HG02642 (cell line): ENCODE measurements at regions not wholly inside any gene's neighbourhood (a gene's known extent, or its start where the extent isn't known, plus 50 kb on each side); places are given as distances from the start of the nearest gene placed in this dataset.

ENCODE experiments used
- ATAC-seq: cut with Tn5 transposase; IDR thresholded peaks from one replicate; pipeline ENCODE4 v1.9.1; 2021; ENCODE audit warnings: mild to moderate bottlenecking; ENCODE audit not compliant: unreplicated experiment, poor library complexity

DNA sequence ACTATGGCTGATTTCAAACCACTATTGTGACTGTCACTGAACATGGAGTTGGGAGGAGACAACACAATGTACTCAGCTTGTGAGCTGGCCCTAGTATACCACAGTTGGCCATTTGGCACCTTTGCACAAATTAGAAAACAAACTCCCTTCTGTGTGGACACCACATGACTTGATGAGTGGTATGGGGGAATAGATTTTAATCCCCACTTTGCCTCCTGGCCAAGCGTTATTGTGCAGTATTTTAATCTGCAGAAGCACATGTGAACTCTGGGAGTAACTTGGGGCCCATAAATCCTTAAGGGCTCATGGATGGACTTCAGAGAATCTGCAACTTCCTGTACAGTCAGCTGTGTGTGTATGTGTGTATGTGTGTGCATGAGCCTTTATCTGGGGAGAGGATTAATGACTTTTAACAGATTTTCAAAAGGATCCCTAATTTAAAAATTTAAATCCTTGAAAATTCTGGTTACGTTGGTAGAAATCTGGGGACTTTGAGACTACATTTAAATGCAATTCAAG, 105.0 kb upstream of the PAQR3 start:
- ATAC-seq = no peak

DNA sequence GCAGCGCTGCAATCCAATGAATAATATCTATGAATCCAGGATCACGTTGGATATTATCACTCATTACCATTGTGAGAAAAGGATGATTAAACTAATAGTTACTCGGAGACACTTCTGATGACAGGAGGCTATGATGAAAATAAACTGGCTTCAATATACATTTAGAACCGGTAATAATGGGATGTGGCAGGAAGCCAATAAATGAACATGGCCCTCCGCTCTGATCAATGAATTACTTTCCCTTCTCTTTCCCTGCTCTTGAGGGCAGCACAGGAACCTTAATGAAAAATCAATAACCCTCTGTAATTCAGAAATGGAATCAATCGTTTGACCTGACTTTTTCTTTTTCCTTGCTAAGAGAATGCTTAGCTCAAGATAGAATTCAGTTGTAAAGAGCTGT, 103.9 kb upstream of the PAQR3 start:
- ATAC-seq = no peak

DNA sequence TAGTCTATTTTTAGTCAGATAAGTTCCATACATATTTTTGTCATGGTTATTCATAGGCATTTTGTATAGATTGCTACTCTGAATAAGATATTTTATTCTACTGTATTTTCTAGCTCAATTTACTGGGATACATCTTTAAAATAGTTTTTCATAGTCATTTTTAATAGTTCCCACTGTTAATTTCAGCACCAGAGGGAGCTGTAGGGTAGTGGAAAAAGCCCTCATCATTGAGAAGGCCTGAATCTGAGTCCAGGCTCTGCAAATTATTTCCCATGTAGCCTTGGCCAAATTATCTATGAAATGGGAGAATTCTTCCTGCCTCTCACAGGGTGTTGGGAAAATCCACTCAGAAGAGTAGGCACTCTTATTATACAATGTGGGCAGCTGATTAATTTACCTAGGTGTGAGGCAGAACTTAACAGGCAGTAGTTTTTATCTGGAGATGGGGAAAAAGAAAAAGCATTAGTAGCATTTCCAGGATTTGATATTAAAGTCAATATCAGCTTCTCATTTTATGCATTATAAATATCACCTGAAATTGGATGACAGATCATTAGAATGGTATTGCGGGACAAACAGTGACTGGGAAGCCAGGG, 102.9 kb upstream of the PAQR3 start:
- no peak for ATAC-seq

DNA sequence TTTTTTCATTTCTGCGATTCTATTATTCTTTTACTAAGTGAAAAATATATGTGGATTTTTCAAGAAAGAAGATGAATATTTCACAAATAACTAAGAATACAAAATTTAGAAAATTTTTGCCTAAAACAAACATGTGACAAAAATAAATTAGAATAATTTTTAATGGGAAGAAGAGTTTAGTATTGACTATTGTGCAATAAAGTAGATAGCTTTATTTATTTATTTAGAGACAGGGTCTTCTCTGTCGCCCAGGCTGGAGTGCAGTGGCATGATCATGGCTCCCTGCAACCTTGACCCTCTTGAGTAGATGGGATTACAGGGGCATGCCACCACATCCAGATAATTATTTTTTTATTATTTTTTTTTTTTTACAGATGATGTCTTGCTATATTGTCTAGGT, 95.3 kb upstream of the PAQR3 start:
- ATAC-seq = no peak

DNA sequence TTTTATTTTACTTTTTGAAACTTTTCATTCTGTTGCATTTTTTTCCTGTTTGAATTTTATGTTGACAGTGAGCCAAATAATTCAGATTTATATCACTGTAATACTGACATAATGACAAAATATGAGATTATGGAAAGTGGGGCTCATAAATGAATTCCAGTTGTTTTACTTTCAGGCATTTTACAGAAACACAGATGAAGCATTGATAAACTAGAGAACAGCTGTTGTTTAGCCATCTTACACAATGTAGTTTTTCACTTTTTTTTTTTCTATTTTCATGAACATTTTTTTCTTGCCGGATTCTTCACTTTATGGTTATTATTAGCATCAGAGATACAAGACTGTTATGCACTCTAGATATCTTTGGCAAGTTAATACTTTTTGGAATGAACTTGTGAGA, 91.7 kb upstream of the PAQR3 start:
- no peak for ATAC-seq

DNA sequence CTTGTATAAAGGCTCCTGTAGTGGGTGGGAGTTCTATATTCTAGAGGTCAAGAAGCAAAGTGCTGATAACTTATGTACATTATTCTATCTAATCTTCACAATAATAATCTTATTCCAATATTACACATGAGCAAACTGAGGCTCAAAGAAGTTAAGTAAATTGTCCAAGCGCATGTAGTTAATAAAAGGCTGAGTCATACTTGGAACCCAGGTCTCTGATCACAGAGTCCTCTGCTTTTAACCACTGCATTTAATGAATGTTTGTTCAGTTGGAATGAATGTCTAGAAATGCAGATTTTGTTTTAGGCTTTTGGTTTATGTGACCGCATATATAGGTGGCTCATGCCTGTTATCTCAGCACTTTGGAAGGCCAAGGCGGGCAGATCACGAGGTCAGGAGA, 88.4 kb upstream of the PAQR3 start:
- no peak for ATAC-seq

DNA sequence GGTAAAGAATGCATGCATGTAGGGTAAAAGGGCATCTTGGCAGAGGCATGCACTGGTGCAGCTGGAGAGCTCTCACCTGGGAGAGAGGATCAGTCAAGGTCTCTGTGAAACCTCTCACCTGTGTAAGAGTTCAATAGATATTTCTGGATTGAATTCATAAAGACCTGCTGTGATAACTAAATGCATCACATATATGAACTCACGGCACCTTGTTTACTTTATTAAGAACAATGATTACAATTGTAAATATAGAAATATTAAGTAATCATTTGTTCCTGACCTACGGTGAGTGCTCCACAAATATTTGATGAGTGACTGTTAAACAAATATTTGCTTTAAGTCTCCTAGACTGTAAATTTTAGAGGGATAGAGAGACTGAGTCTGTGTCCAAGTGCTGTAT, 85.9 kb upstream of the PAQR3 start:
- ATAC-seq = no peak

DNA sequence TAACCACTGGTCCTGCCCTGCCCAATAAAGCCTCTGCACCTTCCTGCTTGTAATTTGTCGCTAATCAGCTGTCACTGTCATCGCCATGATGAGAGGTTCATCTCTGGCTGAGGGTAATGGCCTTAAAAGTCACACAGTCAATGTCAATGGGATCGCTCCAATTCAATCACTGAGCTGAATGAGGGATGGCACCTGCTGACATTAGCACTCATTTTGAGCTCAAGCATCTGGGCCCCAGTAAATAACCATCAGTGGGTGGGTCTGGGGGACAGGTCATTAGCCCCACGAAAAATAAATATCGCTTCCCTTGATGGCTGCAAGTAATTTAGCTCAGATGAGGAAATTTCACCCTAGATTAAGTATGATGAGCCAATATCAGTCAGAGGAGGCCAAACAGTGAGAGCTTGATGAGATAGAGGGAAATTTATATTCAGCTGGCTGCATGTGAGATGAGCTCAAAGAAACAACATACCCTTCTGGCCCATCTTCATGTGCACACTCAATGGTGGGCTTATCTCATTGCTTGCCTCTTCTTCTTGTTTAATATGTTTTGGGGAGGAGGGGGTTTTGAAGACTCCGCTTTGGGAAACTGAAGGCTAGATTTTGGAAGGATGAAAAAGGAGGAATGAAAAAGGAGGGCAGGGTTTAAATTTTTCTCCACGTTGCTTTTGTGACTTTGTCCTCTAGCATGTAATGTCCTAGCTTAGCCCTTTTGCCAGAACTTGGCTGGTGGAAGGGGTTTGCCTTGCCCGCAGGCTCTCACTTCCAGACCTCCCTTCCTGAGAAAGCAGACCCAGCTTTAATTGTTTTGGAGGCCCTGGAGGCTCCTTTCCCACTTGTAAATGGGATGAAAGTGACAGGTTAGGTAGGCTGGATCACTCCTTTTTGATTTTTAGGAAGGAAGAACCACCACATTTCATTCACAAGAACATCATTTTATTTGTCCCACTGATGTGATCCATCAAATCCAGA, 84.8 kb upstream of the PAQR3 start:
- no peak for ATAC-seq

DNA sequence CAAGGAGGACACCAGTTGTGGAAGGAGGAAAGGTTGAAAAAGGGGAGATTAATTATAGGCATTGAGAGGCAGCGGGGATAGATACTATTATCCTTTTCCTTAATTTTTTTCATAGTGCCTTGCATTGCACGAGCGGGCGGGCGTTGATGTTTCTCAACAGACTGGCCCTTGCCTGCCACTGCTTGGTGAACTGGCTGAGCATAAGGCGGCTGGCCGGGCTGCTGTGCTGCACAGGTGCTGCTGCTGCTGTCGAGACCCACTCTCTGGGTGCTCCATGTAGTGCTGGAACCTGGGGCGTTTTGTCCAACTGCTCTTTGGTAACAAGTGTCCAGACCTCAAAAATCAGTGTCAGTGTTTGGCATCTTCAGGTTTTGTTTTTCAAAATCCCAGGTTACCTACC, 83.3 kb upstream of the PAQR3 start:
- no peak for ATAC-seq

DNA sequence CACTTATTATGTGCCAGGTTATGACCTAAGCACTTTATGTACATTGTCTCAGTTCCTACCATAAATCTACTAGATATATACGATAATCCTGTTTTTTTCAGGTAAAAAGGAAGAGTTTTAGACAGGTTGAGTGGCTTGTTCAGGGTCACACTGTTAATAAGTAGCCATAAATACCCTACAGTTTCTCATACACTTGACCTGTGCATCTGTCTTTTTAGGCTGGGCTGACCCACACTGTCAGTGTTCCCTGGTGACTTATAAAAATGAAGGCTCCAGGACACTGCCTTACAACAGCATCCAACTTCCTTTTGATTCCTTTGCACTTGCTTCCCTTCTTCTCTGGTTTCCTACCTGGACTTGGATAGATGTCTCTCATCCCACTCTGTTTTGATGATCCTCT, 78.2 kb upstream of the PAQR3 start:
- no peak for ATAC-seq

DNA sequence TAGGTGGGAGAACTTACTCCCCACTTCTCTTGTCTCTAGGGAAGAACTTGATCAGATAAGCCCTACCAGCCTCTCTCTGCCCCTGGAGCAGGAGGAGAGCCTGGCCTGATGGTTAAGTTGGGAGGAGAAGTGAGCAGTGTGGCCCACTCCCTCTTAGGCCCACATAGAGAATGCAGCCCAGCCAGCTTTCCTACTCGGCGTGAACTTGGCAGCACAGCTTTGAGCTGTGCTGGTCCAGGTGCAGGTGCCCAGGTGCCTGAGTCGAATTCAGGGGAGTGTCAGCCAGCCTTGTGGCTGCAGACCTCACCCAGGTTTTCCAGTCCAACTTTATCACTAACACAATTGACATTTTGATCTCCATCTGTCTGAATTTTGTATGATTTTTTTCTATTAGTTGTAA, 77.6 kb upstream of the PAQR3 start:
- no peak for ATAC-seq

DNA sequence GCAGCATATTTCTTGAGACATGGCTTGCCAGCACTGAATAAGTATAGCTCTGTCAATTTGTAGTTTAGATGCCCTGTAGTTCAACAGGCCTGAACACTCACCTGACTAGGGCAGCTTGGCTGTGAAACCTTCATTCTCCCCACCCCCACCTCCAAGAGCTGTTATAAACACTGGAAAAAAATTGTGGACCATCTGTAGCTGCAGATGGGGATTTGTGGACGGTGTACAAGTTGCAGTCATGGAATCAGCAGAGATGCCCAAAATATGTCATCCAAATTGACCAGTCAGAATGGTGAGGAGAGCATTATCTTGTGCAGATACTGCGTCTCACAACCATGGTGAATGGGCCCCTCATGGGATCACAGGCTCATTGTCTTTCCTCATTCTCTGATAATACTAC, 76.2 kb upstream of the PAQR3 start:
- ATAC-seq = no peak

DNA sequence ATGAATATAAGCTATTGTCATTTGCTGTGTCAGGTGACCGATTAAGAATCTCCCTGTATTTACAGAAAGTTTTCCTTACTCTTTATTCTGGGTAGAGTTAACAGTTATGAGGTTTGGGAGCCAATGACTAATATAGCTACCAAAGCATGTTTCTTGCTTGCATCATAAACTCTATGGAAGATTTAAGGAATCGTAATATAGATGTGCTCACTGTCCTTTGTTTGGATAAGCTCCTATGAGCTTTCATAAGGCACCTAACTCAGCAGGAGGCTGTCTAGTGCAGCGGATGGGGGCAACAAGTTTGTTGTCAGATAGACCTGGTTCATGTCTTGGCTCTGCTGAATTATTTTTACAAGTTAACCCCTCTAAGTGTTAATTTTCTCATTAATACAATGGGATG, 75.0 kb upstream of the PAQR3 start:
- ATAC-seq = no peak

DNA sequence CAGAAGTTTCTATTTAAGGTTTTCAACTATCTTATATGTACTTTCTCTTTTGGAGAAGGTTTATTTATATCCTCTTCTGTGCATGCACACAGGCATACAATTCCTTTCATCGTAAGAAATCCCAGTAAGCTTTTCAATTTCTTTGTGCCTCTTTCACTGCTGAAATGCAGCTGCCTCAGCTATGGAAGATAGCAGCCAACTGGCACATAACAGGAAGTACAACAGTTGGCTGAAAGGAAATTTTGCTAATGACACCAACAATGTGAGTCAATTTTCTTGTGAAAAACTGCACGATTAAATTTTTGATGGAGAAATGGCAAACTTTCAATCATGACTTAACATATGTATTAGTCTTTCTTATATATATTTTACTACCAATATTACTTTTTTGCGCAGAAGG, 74.5 kb upstream of the PAQR3 start:
- no peak for ATAC-seq

DNA sequence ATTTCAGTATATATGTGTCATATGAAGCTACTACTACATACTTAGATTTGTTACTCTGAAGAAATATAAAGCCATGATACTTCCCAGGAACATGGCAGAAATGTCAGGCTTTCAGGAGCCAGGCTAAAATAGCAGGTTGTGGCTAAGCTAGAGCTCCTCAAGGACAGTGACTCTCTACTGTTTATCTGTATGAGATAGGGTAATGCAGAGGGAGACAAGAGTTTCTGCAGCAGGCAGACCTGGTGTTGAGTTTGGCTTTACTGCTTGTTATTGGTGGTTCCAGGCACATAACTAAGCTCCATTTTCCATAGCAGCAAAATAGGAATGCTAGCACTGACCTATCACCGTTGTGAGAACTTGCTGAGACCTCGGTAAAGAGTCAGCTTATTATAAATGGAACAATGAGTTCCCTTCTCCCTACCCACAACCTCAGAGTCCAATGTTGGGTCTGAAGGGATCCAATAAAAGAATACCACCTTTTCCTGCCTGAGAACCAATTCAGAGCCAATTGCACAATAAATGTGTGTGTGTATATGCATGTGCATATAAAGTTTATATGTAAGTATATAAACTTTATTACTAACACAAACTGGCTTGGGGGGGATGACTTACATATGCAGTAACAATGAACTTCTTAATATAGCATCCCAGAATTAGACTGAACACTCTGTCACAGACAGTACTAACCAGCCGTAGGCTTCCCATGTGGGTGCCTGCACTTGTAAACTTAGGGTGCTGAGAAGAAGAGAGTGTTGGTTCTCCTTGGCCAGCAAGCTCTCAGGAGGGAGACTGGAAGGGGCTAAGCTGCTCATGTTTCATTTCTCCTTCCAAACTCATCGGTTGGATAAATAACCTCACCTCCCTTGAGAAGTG, 51.9 kb upstream of the PAQR3 start:
- ATAC-seq = no peak

DNA sequence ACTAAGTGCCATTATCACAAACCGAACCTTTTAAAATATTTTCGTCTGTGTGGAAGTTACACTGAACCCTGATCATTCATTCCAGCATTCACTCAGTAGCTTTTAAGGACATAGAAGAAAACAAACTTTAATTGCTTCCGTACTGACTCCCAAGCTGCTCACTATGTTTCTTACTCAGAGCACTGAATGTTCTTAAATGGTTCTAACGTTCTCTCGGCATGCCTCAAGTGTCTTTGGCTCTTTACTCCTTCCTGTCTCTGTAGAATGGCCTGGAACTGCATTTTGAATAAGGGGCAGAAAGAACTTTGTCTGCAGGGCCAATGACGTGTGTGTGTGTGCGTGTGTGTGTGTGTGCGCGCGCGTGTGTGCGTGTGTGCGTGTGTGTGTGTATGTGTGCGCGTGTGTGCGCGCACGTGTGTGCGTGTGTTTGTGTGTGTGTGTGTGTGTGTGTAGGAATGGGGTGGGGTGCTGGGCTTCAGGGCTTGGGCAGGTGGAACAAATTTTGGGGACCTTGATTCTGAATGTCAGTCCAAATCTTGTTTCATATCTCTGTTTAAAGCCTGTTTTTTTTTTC, 50.5 kb upstream of the PAQR3 start:
- no peak for ATAC-seq
